Esophagus squamous epithelium (tissue), 5 donors: ENCODE measurements at regions not wholly inside any gene's neighbourhood (a gene's known extent, or its start where the extent isn't known, plus 50 kb on each side); places are given as distances from the start of the nearest gene placed in this dataset.

Experiments used
- DNase-seq: peaks from one replicate; lab custom pipeline; 2025; lab: John Stamatoyannopoulos, UW
- H3K27ac ChIP-seq, 4 donors: fragments of 200-600 bp; sonication (generic); one replicate each; pipeline ENCODE4 v1.5.1; 2016 to 2019; ENCODE audit warnings: mild to moderate bottlenecking in 1 of 4
- H3K27me3 ChIP-seq, 4 donors: fragments of 200-600 bp; sonication (generic); 1 replicate in 3 of 4; 2 replicates in 1 of 4; pipeline versions ENCODE4 v1.5.1 to v1.6.0; 2017 to 2021; ENCODE audit warnings: antibody characterized with exemption in 1 of 4
- H3K36me3 ChIP-seq, 3 donors: fragments of 200-600 bp; sonication (generic); one replicate each; pipeline ENCODE4 v1.5.1; 2016 to 2019
- H3K4me1 ChIP-seq, 3 donors: fragments of 200-600 bp; sonication (generic); one replicate each; pipeline ENCODE4 v1.5.1; 2017 to 2019
- H3K4me3 ChIP-seq, 4 donors: fragments of 200-600 bp; sonication (generic); 1 replicate in 3 of 4; 2 replicates in 1 of 4; pipeline ENCODE4 v1.5.1; 2016 to 2019; ENCODE audit warnings: mild to moderate bottlenecking in 2 of 4, moderate library complexity in 1 of 4
- H3K9me3 ChIP-seq, 3 donors: fragments of 200-600 bp; sonication (generic); one replicate each; pipeline ENCODE4 v1.5.1; 2016 to 2019
- CTCF ChIP-seq, 6 experiments: fragments of 450-650 bp in 4 of 6; fragments of 200-600 bp in 2 of 6; sonication (generic) in 2 of 6; IDR thresholded peaks; one replicate each; pipeline ENCODE4 v1.5.1; 2016 to 2019; ENCODE audit warnings: antibody characterized with exemption in 6 of 6, mild to moderate bottlenecking in 4 of 6, moderate library complexity in 4 of 6
- POLR2A ChIP-seq, 4 donors: fragments of 450-650 bp; IDR thresholded peaks; one replicate each; pipeline ENCODE4 v1.6.1; 2017; ENCODE audit warnings: antibody characterized with exemption in 4 of 4, mild to moderate bottlenecking in 4 of 4, moderate library complexity in 3 of 4
- WGBS, 2 donors: methylation state at CpG; one replicate each; pipeline ENCODE4 v1.1.5; 2018; 5-methylcytosine and 5-hydroxymethylcytosine counted together
- intact Hi-C: fragments of 100-400 bp; cut with DNase I; formaldehyde crosslinking; loops from one replicate; pipeline ENCODE4 v1.15.0; 2022
- donor health status: DM: yes; HTN: yes; CAD: no.

GRCh38 chr12:47413806-47414205 is 292.0 kb downstream of the RPAP3 start:
- Histone ChIP-seq H3K4me1 (no peaks in the 10 kb centered on the region), H3K9me3 (no peaks in the 10 kb centered on the region), H3K4me3 (no peak overlapping the region), H3K36me3 (no peaks in the 10 kb centered on the region), H3K27me3 (no peaks in the 10 kb centered on the region), H3K27ac (no peak overlapping the region)
- no peak for TF ChIP-seq POLR2A (IDR thresholded peaks at IDR 0.05)
- TF ChIP-seq CTCF (IDR thresholded peaks at IDR 0.05): no peak
- intact Hi-C loops: no loop called here
- no peak for DNase-seq

GRCh38 chr12:47412601-47413236 is 293.1 kb downstream of the RPAP3 start:
- intact Hi-C loops: no loop called here

GRCh38 chr12:47411966-47412365 is 293.9 kb downstream of the RPAP3 start:
- H3K36me3 ChIP-seq: no peaks in the 10 kb centered on the region
- H3K4me3 ChIP-seq: no peak overlapping the region
- intact Hi-C loops: no loop called here
- H3K27ac ChIP-seq: no peak overlapping the region
- no peaks in the 10 kb centered on the region for H3K27me3 ChIP-seq
- TF ChIP-seq POLR2A (IDR thresholded peaks at IDR 0.05): no peak
- no peak for TF ChIP-seq CTCF (IDR thresholded peaks at IDR 0.05)
- H3K4me1 ChIP-seq: no peaks in the 10 kb centered on the region
- no peaks in the 10 kb centered on the region for H3K9me3 ChIP-seq
- no peak for DNase-seq

More at GRCh38 chr12:47412601-47413236, 293.1 kb downstream of the RPAP3 start:
- WGBS, 2 donors: 77 to 80% methylated on average over 3 of the region's 3 CpGs
- TF ChIP-seq POLR2A (IDR thresholded peaks at IDR 0.05) (no peak), CTCF (IDR thresholded peaks at IDR 0.05) (no peak)
- H3K27ac ChIP-seq: no peak overlapping the region
- no peaks in the 10 kb centered on the region for H3K27me3 ChIP-seq
- H3K36me3 ChIP-seq: no peaks in the 10 kb centered on the region
- no peak overlapping the region for H3K4me3 ChIP-seq
- no peak for DNase-seq
- H3K9me3 ChIP-seq: no peaks in the 10 kb centered on the region
- H3K4me1 ChIP-seq: no peaks in the 10 kb centered on the region

GRCh38 chr12:47410862-47411261 is 295.0 kb downstream of the RPAP3 start:
- Histone ChIP-seq H3K4me3 (no peak overlapping the region), H3K27ac (no peak overlapping the region), H3K9me3 (no peaks in the 10 kb centered on the region), H3K27me3 (no peaks in the 10 kb centered on the region), H3K4me1 (no peaks in the 10 kb centered on the region), H3K36me3 (no peaks in the 10 kb centered on the region)
- WGBS, 2 donors: 82 to 91% methylated on average over 3 of the region's 3 CpGs
- no peak for DNase-seq
- intact Hi-C loops: no loop called here
- no peak for TF ChIP-seq POLR2A (IDR thresholded peaks at IDR 0.05)
- no peak for TF ChIP-seq CTCF (IDR thresholded peaks at IDR 0.05)

- Histone ChIP-seq H3K9me3 (no peaks in the 10 kb centered on the region), H3K27me3 (no peaks in the 10 kb centered on the region), H3K36me3 (no peaks in the 10 kb centered on the region), H3K4me3 (no peak overlapping the region), H3K27ac (no peak overlapping the region), H3K4me1 (no peaks in the 10 kb centered on the region)
- TF ChIP-seq CTCF (IDR thresholded peaks at IDR 0.05) (no peak), POLR2A (IDR thresholded peaks at IDR 0.05) (no peak)
- DNase-seq: no peak
- intact Hi-C loops: no loop called here
Measured at GRCh38 chr12:47410383-47410782, 295.4 kb downstream of the RPAP3 start.
